GM21619 (cell line): ENCODE measurements at regions not wholly inside any gene's neighbourhood (a gene's known extent, or its start where the extent isn't known, plus 50 kb on each side); places are given as distances from the start of the nearest gene placed in this dataset.
"Not testable (repeated sequence)": the region's sequence is repeated elsewhere in the genome, so short reads cannot be mapped to it uniquely, and the experiment has no call there.

ENCODE experiments used
- ATAC-seq: cut with Tn5 transposase; IDR thresholded peaks from one replicate; pipeline ENCODE4 v1.9.1; 2021; ENCODE audit not compliant: unreplicated experiment

- no peak for ATAC-seq
These were observed 89.1 kb upstream of the NEDD4L start for GRCh38 chr18:57954935-57955334.

- no peak for ATAC-seq
These were observed 90.1 kb upstream of the NEDD4L start for GRCh38 chr18:57953883-57954282.

DNA sequence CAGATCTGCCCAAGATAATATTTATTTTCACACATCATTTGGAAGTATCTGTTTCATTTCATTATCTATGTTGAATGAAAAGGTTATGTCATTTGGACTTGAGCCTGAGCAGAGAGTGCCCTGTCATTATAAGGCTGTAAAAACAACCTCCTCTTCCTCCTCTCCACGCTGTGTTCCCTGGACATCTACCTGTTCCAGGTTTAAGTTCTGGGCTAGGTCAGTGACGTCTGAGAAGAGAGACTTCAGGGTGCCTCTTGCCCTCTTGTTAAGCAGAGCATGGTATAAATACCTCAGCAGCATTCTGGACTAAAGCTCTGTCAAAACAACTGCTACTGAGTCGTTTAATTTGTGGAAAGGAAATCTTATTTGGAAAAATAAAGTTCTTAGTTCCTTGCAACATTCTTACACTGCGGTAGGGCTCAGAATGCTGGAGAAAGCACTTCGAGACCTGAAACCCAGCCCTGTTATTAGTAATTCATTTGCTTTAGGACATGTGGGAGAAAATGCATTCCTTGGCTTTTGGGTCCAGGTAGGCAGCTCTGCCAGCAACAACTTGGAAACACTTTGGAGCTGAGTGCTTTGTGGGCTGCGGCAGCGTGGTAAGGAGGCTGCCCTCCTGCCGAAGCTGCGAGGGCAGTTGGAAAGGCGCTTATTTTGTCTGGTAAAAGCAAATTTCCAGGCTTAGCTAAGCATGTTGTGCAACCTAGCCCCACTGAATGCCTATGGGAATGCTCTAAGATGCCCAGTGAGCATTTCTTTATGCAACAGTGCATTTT, 91.8 kb upstream of the NEDD4L start:
- ATAC-seq, result no peak

- ATAC-seq, result peak; percentile 81
These were observed 92.8 kb upstream of the NEDD4L start for GRCh38 chr18:57951117-57951796.

- no peak for ATAC-seq
These were observed 93.5 kb upstream of the NEDD4L start for GRCh38 chr18:57950542-57950941.

- ATAC-seq, result not testable (repeated sequence)
These were observed 94.7 kb upstream of the NEDD4L start for GRCh38 chr18:57949335-57949734.

DNA sequence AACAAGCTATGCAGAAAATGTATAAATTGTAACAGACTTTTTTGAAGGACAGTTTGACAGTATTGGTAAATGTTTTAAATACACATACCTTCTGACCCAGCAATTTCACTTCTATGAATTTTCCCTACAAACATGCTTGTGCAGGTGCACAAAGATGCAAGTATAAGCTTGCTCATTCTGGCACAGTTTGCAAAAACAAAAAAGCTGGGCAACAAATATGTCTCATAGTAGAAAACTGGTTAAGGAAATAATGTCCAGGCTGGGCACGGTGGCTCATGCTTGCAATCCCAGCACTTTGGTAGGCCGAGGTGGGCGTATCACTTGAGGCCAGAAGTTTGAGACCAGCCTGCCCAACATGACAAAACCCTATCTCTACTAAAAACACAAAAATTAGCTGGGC, 96.9 kb upstream of the NEDD4L start:
- no peak for ATAC-seq

DNA sequence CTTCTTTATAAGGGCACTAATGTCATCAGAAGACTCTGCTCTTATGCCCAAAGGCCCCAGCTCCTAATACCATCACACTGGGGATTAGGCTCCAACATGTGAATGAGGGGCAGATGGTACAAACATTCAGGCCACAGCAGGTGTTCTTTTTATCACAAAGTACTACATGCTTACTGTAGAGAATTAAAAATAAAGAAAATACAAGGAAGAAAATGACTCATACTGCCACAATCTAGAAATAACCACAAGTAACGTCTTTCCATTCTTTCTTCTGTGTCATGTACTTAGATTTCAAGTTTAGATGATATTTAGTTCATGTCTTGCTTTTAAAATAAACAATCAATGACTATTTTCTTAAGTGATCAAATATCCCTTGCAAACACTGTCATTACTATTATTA, 100.3 kb upstream of the NEDD4L start:
- ATAC-seq, result no peak

GRCh38 chr18:57942493-57942892, 101.5 kb upstream of the NEDD4L start:
- no peak for ATAC-seq

GRCh38 chr18:57941841-57942489, 102.1 kb upstream of the NEDD4L start:
- ATAC-seq, result no peak

DNA sequence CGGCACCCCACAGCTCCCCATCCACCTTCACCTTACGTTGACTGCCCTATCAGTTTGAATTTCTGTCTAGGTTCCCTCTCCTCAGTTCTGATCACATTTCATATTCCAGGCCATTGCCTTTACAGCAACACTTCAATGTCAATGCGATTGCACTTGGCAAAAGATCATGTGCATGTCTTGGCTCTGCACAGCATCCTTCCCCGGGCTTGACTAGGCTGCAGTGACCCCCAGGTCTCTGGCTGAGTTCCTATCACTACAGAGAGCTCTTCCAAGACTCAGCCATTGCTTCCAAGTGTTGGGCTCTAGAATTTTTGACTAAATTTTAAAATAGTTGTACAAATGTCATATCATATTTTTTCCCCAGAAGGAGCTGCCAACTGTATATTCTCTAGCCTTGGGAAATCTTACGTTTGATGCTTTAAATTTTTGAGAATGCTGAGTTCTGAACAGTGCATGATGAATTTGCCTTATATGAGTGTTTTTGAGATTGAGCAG, 103.8 kb upstream of the NEDD4L start:
- no peak for ATAC-seq

DNA sequence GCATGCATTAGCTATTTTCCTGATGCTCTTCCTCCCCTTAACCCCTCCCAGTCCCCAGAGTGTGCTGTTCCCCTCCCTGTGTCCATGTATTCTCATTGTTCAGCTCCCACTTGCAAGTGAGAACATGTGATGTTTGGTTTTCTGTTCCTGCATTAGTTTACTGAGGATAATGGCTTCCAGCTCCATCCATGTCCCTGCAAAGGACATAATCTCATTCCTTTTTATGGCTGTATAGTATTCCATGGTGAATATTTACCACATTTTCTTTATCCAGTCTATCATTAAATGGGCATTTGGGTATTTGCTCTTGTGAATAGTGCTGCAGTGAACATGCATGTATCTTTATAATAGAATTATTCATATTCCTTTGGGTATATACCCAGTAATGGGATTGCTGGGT, 109.7 kb upstream of the NEDD4L start:
- ATAC-seq, result not testable (repeated sequence)

DNA sequence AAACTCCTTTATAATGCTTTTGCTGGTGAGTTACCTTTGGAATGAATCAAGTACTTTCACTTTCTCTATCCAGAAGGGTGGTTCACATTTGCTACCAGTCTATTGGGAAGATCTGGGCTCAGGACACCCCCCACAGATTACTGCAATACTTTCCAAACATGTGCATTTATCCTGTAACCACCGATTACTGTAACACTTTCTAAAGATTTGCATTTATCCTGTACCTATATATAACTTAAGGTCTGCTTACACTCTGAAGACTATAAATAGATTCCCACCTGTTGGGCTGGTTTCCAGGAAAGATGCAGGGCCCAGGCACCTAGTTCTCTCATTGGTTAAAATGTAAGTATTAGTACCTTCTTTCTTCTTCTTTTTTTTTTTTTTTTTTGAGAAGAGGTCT, 113.0 kb upstream of the NEDD4L start:
- ATAC-seq, result peak; percentile 89

DNA sequence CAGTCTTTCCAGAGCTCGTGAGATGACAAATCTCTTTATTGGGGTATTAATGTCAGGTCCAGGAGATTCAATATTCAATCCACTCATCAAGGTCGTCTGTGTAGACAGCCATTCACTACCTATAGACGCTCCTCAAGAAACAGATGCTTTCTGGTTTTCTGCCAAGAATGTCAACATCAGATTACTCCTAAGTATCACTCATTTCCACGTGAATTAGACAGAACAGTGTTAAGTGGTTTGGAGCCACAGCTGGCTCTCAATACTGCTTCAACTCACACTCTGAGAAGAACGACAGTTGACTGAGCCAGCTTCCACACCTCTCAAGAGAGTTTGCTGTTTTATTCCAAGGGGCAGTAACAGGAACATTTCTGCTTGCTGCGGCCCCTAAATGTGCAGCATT, 113.5 kb upstream of the NEDD4L start:
- no peak for ATAC-seq

- ATAC-seq, result no peak
These were observed 114.1 kb upstream of the NEDD4L start for GRCh38 chr18:57929922-57930321.

- no peak for ATAC-seq
These were observed 115.6 kb upstream of the NEDD4L start for GRCh38 chr18:57928466-57928865.

DNA sequence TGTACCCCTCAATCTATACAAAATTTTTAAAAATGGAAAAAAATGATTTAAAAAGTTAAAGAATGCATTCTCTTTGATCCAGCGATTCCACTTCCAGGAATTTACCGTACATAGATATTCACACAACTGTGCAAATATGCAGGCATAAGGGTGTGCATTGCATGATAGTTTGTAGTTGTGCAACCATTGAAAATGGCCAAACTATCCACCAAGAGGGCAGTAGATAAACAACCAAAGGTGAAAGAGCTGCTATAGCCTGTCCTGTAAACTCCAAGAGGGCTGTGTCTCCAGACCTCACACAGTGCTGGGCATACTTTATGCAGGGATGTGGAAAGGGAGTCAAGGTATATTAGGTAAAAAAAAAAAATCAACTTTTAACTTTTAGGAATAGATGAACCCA, 116.5 kb upstream of the NEDD4L start:
- no peak for ATAC-seq

- ATAC-seq, result no peak
These were observed 118.3 kb upstream of the NEDD4L start for GRCh38 chr18:57925706-57926105.

DNA sequence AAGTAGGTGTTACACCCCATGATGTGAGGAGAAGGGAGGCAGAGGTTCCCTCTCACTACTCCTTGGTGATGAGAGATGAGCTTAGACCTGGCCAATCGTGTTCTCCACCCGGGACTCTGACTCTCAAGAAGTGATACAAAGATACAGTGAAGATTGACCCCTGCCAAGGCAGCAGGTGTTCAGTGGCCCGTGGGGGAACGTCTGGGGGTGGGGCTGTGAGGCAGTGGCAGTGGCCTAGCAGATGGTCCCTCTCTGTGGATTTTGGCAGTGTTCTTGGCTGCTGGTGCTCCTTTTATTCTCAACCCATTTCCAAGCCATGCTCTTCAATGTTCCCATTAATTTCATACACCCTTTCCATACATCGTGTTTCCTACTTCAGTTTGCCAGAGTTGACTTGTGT, 120.4 kb upstream of the NEDD4L start:
- no peak for ATAC-seq

GRCh38 chr18:57922885-57923284, 119.8 kb upstream of the ATP8B1 start:
- ATAC-seq, result no peak

GRCh38 chr18:57921708-57922107, 118.6 kb upstream of the ATP8B1 start:
- ATAC-seq, result no peak

- ATAC-seq, result no peak
These were observed 116.9 kb upstream of the ATP8B1 start for GRCh38 chr18:57920036-57920435.
